ENCODE measurements at regions not wholly inside any gene's neighbourhood (a gene's known extent, or its start where the extent isn't known, plus 50 kb on each side); places are given as distances from the start of the nearest gene placed in this dataset.

- H3K27ac ChIP-seq (ENCODE audit: low read depth in 1 of 2, low read length in 2 of 2), result no peak overlapping the region
- H3K4me3 ChIP-seq (ENCODE audit: low read depth in 1 of 3, low read length in 3 of 3), result no peak overlapping the region
- H3K9ac ChIP-seq (ENCODE audit: low read depth in 1 of 2, low read length in 2 of 2), result no peak overlapping the region
- WGBS, result 78% methylated on average over 1 of the region's 1 CpG
- no peaks in the 10 kb centered on the region for H3K4me1 ChIP-seq (ENCODE audit: control insufficient read depth in 4 of 4, insufficient read depth in 4 of 4, low read length in 3 of 4)
- H3K9me3 ChIP-seq (ENCODE audit: control insufficient read depth in 4 of 4, low read length in 3 of 4), result peaks cover 0 to 2% (median 0%) of the 10 kb centered on the region in 4 donors
- TF ChIP-seq, protein P1, sequence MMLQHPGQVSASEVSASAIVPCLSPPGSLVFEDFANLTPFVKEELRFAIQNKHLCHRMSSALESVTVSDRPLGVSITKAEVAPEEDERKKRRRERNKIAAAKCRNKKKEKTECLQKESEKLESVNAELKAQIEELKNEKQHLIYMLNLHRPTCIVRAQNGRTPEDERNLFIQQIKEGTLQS (IDR thresholded peaks at IDR 0.05), result no peak
- TF ChIP-seq TAF1 (conservative IDR thresholded peaks at IDR 0.05), result no peak
- TF ChIP-seq FOXA2 (IDR thresholded peaks at IDR 0.05), result no peak
- TF ChIP-seq MAX (IDR thresholded peaks at IDR 0.05), result no peak
- H3K27me3 ChIP-seq (ENCODE audit: control insufficient read depth in 4 of 4, insufficient read depth in 4 of 4, low read length in 3 of 4), result peaks cover 0 to 2% (median 0%) of the 10 kb centered on the region in 4 donors
- no peaks in the 10 kb centered on the region for H3K36me3 ChIP-seq (ENCODE audit: control insufficient read depth in 4 of 4, insufficient read depth in 3 of 4, low read depth in 1 of 4, low read length in 3 of 4)
- DNase-seq (ENCODE audit: low spot score), result no peak
Observed at GRCh38 chr10:52677086-52677485, 95.5 kb downstream of the MBL2 start.

- H3K4me3 ChIP-seq (ENCODE audit: low read depth in 1 of 3, low read length in 3 of 3), result no peak overlapping the region
- no peak for DNase-seq (ENCODE audit: low spot score)
- H3K36me3 ChIP-seq (ENCODE audit: control insufficient read depth in 4 of 4, insufficient read depth in 3 of 4, low read depth in 1 of 4, low read length in 3 of 4), result no peaks in the 10 kb centered on the region
- 57% methylated on average over 5 of the region's 5 CpGs for WGBS
- H3K4me1 ChIP-seq (ENCODE audit: control insufficient read depth in 4 of 4, insufficient read depth in 4 of 4, low read length in 3 of 4), result no peaks in the 10 kb centered on the region
- no peak overlapping the region for H3K27ac ChIP-seq (ENCODE audit: low read depth in 1 of 2, low read length in 2 of 2)
- TF ChIP-seq ZBTB33 (IDR thresholded peaks at IDR 0.05) (no peak), NR2F2 (IDR thresholded peaks at IDR 0.05) (peak; percentile 16), EGR1 (IDR thresholded peaks at IDR 0.05; ENCODE audit: low read depth in 2 of 2) (no peak)
- H3K9me3 ChIP-seq (ENCODE audit: control insufficient read depth in 4 of 4, low read length in 3 of 4), result peaks cover 0 to 2% (median 0%) of the 10 kb centered on the region in 4 donors
- H3K27me3 ChIP-seq (ENCODE audit: control insufficient read depth in 4 of 4, insufficient read depth in 4 of 4, low read length in 3 of 4), result peaks cover 0 to 2% (median 0%) of the 10 kb centered on the region in 4 donors
- no peak overlapping the region for H3K9ac ChIP-seq (ENCODE audit: low read depth in 1 of 2, low read length in 2 of 2)
Observed at GRCh38 chr10:52678611-52679010, 94.0 kb downstream of the MBL2 start.

DNA sequence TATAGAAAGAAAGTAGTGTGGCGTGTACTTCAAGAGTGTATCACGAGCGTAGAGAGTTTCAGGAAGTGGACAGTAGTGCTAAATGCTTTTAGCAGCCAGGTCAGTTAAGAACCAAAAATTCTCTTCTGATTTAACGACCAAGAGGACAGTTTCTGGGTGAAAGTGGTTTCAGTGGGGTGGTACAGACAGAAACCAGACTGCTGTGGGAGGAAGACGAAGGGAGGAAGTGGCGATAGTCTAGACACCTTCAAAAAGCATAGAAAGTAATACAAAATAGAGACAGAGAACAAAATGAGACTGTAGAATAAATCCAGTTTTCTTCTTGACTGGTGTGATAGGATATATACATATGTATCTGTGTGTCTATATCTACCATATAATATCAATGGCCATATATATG is 93.5 kb downstream of the MBL2 start:
- H3K9ac ChIP-seq (ENCODE audit: low read depth in 1 of 2, low read length in 2 of 2), result no peak overlapping the region

More for the DNA sequence above, 93.5 kb downstream of the MBL2 start:
- Histone ChIP-seq H3K36me3 (ENCODE audit: control insufficient read depth in 4 of 4, insufficient read depth in 3 of 4, low read depth in 1 of 4, low read length in 3 of 4) (no peaks in the 10 kb centered on the region), H3K27me3 (ENCODE audit: control insufficient read depth in 4 of 4, insufficient read depth in 4 of 4, low read length in 3 of 4) (peaks cover 0 to 2% (median 0%) of the 10 kb centered on the region in 4 donors), H3K4me1 (ENCODE audit: control insufficient read depth in 4 of 4, insufficient read depth in 4 of 4, low read length in 3 of 4) (no peaks in the 10 kb centered on the region), H3K4me3 (ENCODE audit: low read depth in 1 of 3, low read length in 3 of 3) (no peak overlapping the region), H3K27ac (ENCODE audit: low read depth in 1 of 2, low read length in 2 of 2) (no peak overlapping the region), H3K9me3 (ENCODE audit: control insufficient read depth in 4 of 4, low read length in 3 of 4) (peaks cover 0 to 2% (median 0%) of the 10 kb centered on the region in 4 donors)
- no peak for DNase-seq (ENCODE audit: low spot score)
- TF ChIP-seq HNF4G (IDR thresholded peaks at IDR 0.05), result no peak
- TF ChIP-seq FOXA2 (IDR thresholded peaks at IDR 0.05), result no peak
- TF ChIP-seq CTCF (IDR thresholded peaks at IDR 0.05; ENCODE audit: low read depth, low read length, missing input control), result no peak
- no peak for TF ChIP-seq EGR1 (IDR thresholded peaks at IDR 0.05; ENCODE audit: low read depth in 2 of 2)
- TF ChIP-seq YY1 (IDR thresholded peaks at IDR 0.05), result no peak
- TF ChIP-seq, protein P1 (IDR thresholded peaks at IDR 0.05), result no peak
- 63% methylated on average over 6 of the region's 6 CpGs for WGBS
